Vagina (tissue), 2 donors: ENCODE measurements at regions not wholly inside any gene's neighbourhood (a gene's known extent, or its start where the extent isn't known, plus 50 kb on each side); places are given as distances from the start of the nearest gene placed in this dataset.

ENCODE experiments used
- DNase-seq, 2 donors: peaks; one replicate each; pipeline ENCODE4 v3.0.0-alpha.2; 2017; ENCODE audit errors: extremely low spot score in 2 of 2
- H3K27ac ChIP-seq: fragments of 200-600 bp; sonication (generic); one replicate; pipeline ENCODE4 v1.5.1; 2019
- H3K27me3 ChIP-seq: fragments of 200-600 bp; sonication (generic); one replicate; pipeline ENCODE4 v1.5.1; 2019
- H3K36me3 ChIP-seq, 2 donors: fragments of 200-600 bp; sonication (generic); one replicate each; pipeline ENCODE4 v1.5.1; 2017 to 2019
- H3K4me1 ChIP-seq: fragments of 200-600 bp; sonication (generic); one replicate; pipeline ENCODE4 v1.5.1; 2019
- H3K4me3 ChIP-seq, 2 donors: fragments of 200-600 bp; sonication (generic); 1 replicate in 1 of 2; 2 replicates in 1 of 2; pipeline ENCODE4 v1.5.1; 2016 to 2019
- H3K9me3 ChIP-seq: fragments of 200-600 bp; sonication (generic); one replicate; pipeline ENCODE4 v1.5.1; 2019
- POLR2A ChIP-seq, 2 donors: fragments of 450-650 bp; IDR thresholded peaks; one replicate each; pipeline ENCODE4 v1.6.1; 2017; ENCODE audit warnings: antibody characterized with exemption in 2 of 2, mild to moderate bottlenecking in 2 of 2, moderate library complexity in 2 of 2
- POLR2AphosphoS5 ChIP-seq, 2 donors: sonication (generic); formaldehyde crosslinking; IDR thresholded peaks; one replicate each; pipeline ENCODE4 v1.9.0; 2017; ENCODE audit warnings: antibody characterized with exemption in 2 of 2, mild to moderate bottlenecking in 2 of 2, low read depth in 1 of 2; ENCODE audit not compliant: insufficient read depth in 1 of 2
- intact Hi-C: fragments of 100-400 bp; cut with DNase I; formaldehyde crosslinking; loops from one replicate; pipeline ENCODE4 v1.15.1; 2023
- TF ChIP-seq, protein P1 (sequence below), 3 experiments: fragments of 450-650 bp in 2 of 3; fragments of 200-600 bp in 1 of 3; sonication (generic) in 1 of 3; IDR thresholded peaks; one replicate each; pipeline ENCODE4 v1.5.1; 2017 to 2019; ENCODE audit warnings: antibody characterized with exemption in 3 of 3, mild to moderate bottlenecking in 2 of 3, moderate library complexity in 2 of 3

DNA sequence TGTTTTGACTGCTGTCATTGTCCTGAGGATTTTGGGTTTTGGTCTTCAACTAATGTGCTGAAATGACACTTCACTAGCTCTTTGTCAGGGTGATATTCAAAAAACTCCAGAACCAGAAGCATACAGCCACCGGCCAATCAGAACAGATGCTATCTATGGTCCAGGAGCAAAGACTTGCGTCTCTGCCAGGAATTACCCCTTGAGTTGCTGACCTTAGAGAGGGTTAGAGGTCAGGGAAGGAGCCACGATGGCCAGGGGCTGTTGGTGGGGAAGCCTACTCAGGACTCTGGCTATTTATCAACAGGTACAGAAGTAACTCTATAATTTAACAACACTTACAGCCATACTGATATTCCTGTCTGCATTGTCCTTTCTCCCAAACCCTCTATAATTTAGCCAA lies 356.8 kb downstream of the EFNA5 start:
- no peak overlapping the region for H3K27ac ChIP-seq
- no peaks in the 10 kb centered on the region for H3K9me3 ChIP-seq
- DNase-seq, result no peak
- no peaks in the 10 kb centered on the region for H3K36me3 ChIP-seq
- H3K4me3 ChIP-seq, result no peak overlapping the region
- H3K27me3 ChIP-seq, result no peaks in the 10 kb centered on the region
- H3K4me1 ChIP-seq, result no peaks in the 10 kb centered on the region
- TF ChIP-seq, protein P1, sequence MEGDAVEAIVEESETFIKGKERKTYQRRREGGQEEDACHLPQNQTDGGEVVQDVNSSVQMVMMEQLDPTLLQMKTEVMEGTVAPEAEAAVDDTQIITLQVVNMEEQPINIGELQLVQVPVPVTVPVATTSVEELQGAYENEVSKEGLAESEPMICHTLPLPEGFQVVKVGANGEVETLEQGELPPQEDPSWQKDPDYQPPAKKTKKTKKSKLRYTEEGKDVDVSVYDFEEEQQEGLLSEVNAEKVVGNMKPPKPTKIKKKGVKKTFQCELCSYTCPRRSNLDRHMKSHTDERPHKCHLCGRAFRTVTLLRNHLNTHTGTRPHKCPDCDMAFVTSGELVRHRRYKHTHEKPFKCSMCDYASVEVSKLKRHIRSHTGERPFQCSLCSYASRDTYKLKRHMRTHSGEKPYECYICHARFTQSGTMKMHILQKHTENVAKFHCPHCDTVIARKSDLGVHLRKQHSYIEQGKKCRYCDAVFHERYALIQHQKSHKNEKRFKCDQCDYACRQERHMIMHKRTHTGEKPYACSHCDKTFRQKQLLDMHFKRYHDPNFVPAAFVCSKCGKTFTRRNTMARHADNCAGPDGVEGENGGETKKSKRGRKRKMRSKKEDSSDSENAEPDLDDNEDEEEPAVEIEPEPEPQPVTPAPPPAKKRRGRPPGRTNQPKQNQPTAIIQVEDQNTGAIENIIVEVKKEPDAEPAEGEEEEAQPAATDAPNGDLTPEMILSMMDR (IDR thresholded peaks at IDR 0.05), result no peak
- TF ChIP-seq POLR2AphosphoS5 (IDR thresholded peaks at IDR 0.05; ENCODE audit: insufficient read depth in 1 of 2, low read depth in 1 of 2) (no peak), POLR2A (IDR thresholded peaks at IDR 0.05) (no peak)
- intact Hi-C loops, result no loop called here

DNA sequence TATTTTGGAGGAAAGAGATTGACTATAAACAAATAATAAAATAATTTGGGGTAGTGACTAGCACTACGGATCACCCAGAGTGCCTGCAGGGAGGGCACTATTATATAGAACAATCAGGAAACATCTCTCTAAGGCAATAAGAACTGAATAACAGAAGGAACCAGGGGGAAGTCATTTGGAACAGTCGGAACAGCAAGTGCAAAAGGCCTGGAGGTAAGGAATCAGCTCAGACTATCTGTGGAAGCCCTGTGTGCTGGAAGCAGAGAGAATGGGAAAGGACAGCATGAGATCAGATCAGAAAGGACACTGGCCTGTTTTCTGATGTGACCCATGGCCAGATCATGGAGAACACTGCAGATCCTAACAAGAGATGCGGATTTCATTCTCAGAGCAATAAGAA lies 357.6 kb downstream of the EFNA5 start:
- Histone ChIP-seq H3K27ac (no peak overlapping the region), H3K36me3 (no peaks in the 10 kb centered on the region), H3K4me1 (no peaks in the 10 kb centered on the region), H3K9me3 (no peaks in the 10 kb centered on the region), H3K27me3 (no peaks in the 10 kb centered on the region), H3K4me3 (no peak overlapping the region)
- intact Hi-C loops, result no loop called here
- TF ChIP-seq POLR2AphosphoS5 (IDR thresholded peaks at IDR 0.05; ENCODE audit: insufficient read depth in 1 of 2, low read depth in 1 of 2) (no peak), POLR2A (IDR thresholded peaks at IDR 0.05) (no peak)
- TF ChIP-seq, protein P1 (IDR thresholded peaks at IDR 0.05), result no peak
- no peak for DNase-seq

DNA sequence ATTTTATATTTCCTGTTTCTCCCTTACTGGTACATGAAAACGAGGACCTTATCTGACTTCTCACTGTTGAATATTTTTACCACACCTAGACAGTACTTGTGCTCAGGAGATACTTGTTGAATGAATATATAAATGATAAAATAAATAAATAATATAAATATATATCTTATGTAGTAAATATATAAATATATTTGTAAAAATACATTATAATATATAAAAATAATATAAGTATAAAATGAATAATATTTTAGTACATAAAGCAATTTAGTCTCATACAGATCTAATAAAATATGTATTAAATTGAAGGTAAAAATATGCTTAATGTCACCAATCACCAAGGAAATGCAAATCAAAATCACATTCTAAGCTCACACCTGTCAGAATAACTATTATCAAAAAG lies 360.6 kb downstream of the EFNA5 start:
- Histone ChIP-seq H3K4me1 (no peaks in the 10 kb centered on the region), H3K36me3 (no peaks in the 10 kb centered on the region), H3K4me3 (no peak overlapping the region), H3K27ac (no peak overlapping the region), H3K9me3 (no peaks in the 10 kb centered on the region), H3K27me3 (no peaks in the 10 kb centered on the region)
- intact Hi-C loops, result no loop called here
- DNase-seq, result no peak
- no peak for TF ChIP-seq POLR2AphosphoS5 (IDR thresholded peaks at IDR 0.05; ENCODE audit: insufficient read depth in 1 of 2, low read depth in 1 of 2)
- TF ChIP-seq, protein P1 (IDR thresholded peaks at IDR 0.05), result no peak
- TF ChIP-seq POLR2A (IDR thresholded peaks at IDR 0.05), result no peak

DNA sequence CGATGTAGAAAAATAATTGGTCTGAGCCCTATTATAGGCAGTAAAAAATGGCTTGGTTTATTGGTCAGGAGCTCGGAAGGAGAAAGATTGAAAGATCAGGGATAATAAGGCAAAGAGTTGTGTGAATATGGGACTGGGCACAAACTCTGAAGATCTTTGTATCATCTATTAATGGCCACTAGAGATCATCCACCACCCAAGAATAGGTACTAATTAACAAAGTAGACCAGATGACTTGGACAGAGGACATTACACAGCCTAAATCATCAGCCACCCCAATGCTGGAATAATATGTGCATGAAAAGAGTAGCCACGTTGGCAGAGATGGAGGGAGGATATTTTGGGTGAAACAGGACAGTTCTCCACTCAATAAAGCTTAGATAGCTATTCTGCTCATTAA lies 364.1 kb downstream of the EFNA5 start:
- Histone ChIP-seq H3K9me3 (no peaks in the 10 kb centered on the region), H3K36me3 (no peaks in the 10 kb centered on the region), H3K4me3 (no peak overlapping the region), H3K4me1 (no peaks in the 10 kb centered on the region), H3K27me3 (no peaks in the 10 kb centered on the region), H3K27ac (no peak overlapping the region)
- no peak for TF ChIP-seq POLR2A (IDR thresholded peaks at IDR 0.05)
- no peak for TF ChIP-seq POLR2AphosphoS5 (IDR thresholded peaks at IDR 0.05; ENCODE audit: insufficient read depth in 1 of 2, low read depth in 1 of 2)
- TF ChIP-seq, protein P1 (IDR thresholded peaks at IDR 0.05), result no peak
- intact Hi-C loops, result no loop called here
- no peak for DNase-seq

DNA sequence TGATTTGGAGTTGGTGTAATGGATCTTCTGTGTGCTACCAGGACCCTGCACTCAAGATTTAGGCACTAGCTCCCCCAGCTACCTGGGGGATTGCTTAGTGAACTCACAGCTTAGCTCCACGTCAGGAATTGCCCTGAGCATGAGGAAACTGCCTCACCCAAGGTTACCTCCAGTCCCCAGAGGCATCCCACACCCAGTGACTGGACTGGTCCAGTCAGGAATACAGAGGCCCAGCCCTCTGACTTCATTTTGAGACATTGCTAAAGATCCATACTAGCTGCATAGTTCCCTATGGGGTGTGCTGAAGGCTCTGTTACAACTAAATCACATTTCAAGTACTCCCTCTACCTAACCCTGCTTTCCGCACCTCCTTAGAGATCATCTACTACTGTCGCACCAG lies 364.7 kb downstream of the EFNA5 start:
- DNase-seq, result no peak
- Histone ChIP-seq H3K4me3 (no peak overlapping the region), H3K9me3 (no peaks in the 10 kb centered on the region), H3K4me1 (peaks cover 4% of the 10 kb centered on the region), H3K27ac (no peak overlapping the region), H3K27me3 (no peaks in the 10 kb centered on the region), H3K36me3 (no peaks in the 10 kb centered on the region)
- intact Hi-C loops, result no loop called here
- no peak for TF ChIP-seq POLR2AphosphoS5 (IDR thresholded peaks at IDR 0.05; ENCODE audit: insufficient read depth in 1 of 2, low read depth in 1 of 2)
- TF ChIP-seq, protein P1 (IDR thresholded peaks at IDR 0.05), result no peak
- TF ChIP-seq POLR2A (IDR thresholded peaks at IDR 0.05), result no peak
